SK-N-SH treated with all-trans-retinoic acid at 6 μM for 48 hours (cell line): ENCODE measurements at regions not wholly inside any gene's neighbourhood (a gene's known extent, or its start where the extent isn't known, plus 50 kb on each side); places are given as distances from the start of the nearest gene placed in this dataset.

Experiments
- ATAC-seq: fragments of 200-7000 bp; cut with Tn5 transposase; 3 replicates; pipeline ENCODE4 v1.9.1; 2020; ENCODE audit warnings: mild to moderate bottlenecking, moderate library complexity
- ARNTL ChIP-seq: fragments of 450-650 bp; formaldehyde crosslinking; IDR thresholded peaks from 2 replicates; pipeline ENCODE4 v1.5.0; 2020; ENCODE audit warnings: low read depth, mild to moderate bottlenecking, moderate library complexity, borderline replicate concordance
- BACH2 ChIP-seq: fragments of 250-450 bp; sonication (Bioruptor Pico); IDR thresholded peaks from 2 replicates; pipeline ENCODE4 v1.9.0; 2021; ENCODE audit warnings: mild to moderate bottlenecking, borderline replicate concordance
- CREB5 ChIP-seq: fragments of 250-450 bp; sonication (Bioruptor Pico); IDR thresholded peaks from 2 replicates; pipeline ENCODE4 v1.5.1; 2020; ENCODE audit warnings: low read depth, mild to moderate bottlenecking, moderate library complexity
- CSDC2 ChIP-seq: fragments of 250-450 bp; sonication (Bioruptor Pico); IDR thresholded peaks from 2 replicates; pipeline ENCODE4 v1.5.0; 2020; ENCODE audit warnings: mild to moderate bottlenecking, moderate library complexity
- CSRNP3 ChIP-seq: fragments of 250-450 bp; sonication (Bioruptor Pico); IDR thresholded peaks from 2 replicates; pipeline ENCODE4 v1.5.1; 2021; ENCODE audit warnings: mild to moderate bottlenecking, moderate library complexity
- ESRRG ChIP-seq: fragments of 250-450 bp; sonication (Bioruptor Pico); IDR thresholded peaks from 2 replicates; pipeline ENCODE4 v1.6.1; 2021; ENCODE audit warnings: mild to moderate bottlenecking
- ISL1 ChIP-seq: fragments of 250-450 bp; sonication (Bioruptor Pico); IDR thresholded peaks from 2 replicates; pipeline ENCODE4 v2.1.2; 2022; ENCODE audit warnings: mild to moderate bottlenecking, moderate library complexity
- OSR1 ChIP-seq: fragments of 250-450 bp; sonication (Bioruptor Pico); IDR thresholded peaks from 2 replicates; pipeline ENCODE4 v1.8.0; 2022; ENCODE audit warnings: moderate library complexity, mild to moderate bottlenecking, inconsistent platforms
- PATZ1 ChIP-seq: fragments of 250-450 bp; sonication (Bioruptor Pico); IDR thresholded peaks from 2 replicates; pipeline ENCODE4 v1.8.0; 2020; ENCODE audit warnings: mild to moderate bottlenecking, moderate library complexity, borderline replicate concordance
- PPARA ChIP-seq: fragments of 250-450 bp; sonication (Bioruptor Pico); IDR thresholded peaks from 2 replicates; pipeline ENCODE4 v1.5.0; 2020; ENCODE audit warnings: mild to moderate bottlenecking, borderline replicate concordance
- RARB ChIP-seq: fragments of 250-450 bp; sonication (Bioruptor Pico); IDR thresholded peaks from 2 replicates; pipeline ENCODE4 v1.8.0; 2021; ENCODE audit warnings: mild to moderate bottlenecking, moderate library complexity
- SNAI2 ChIP-seq: fragments of 250-450 bp; sonication (Bioruptor Pico); IDR thresholded peaks from 2 replicates; pipeline ENCODE4 v1.5.0; 2020; ENCODE audit warnings: mild to moderate bottlenecking, moderate library complexity
- TCF4 ChIP-seq: fragments of 250-450 bp; sonication (Bioruptor Pico); IDR thresholded peaks from 2 replicates; pipeline ENCODE4 v1.8.0; 2021; ENCODE audit warnings: mild to moderate bottlenecking, moderate library complexity, borderline replicate concordance
- TOX ChIP-seq: fragments of 250-450 bp; sonication (Bioruptor Pico); IDR thresholded peaks from 2 replicates; pipeline ENCODE4 v1.8.0; 2021; ENCODE audit warnings: mild to moderate bottlenecking, moderate library complexity, borderline replicate concordance
- TSHZ2 ChIP-seq: fragments of 250-450 bp; sonication (Bioruptor Pico); IDR thresholded peaks from 2 replicates; pipeline ENCODE4 v1.5.0; 2020; ENCODE audit warnings: mild to moderate bottlenecking, moderate library complexity
- ZC3H10 ChIP-seq: fragments of 250-450 bp; sonication (Bioruptor Pico); IDR thresholded peaks from 2 replicates; pipeline ENCODE4 v1.5.1; 2021; ENCODE audit warnings: mild to moderate bottlenecking, moderate library complexity
- ZFP3 ChIP-seq: fragments of 250-450 bp; sonication (Bioruptor Pico); IDR thresholded peaks from 2 replicates; pipeline ENCODE4 v1.5.0; 2020; ENCODE audit warnings: mild to moderate bottlenecking, moderate library complexity
- ZFP30 ChIP-seq: fragments of 450-650 bp; formaldehyde crosslinking; IDR thresholded peaks from 2 replicates; pipeline ENCODE4 v1.5.0; 2022; ENCODE audit warnings: mild to moderate bottlenecking, moderate library complexity
- ZNF565 ChIP-seq: fragments of 450-650 bp; formaldehyde crosslinking; conservative IDR thresholded peaks from 2 replicates; pipeline ENCODE4 v1.5.0; 2020; ENCODE audit warnings: low read depth, mild to moderate bottlenecking, moderate library complexity
- ZNF70 ChIP-seq: fragments of 450-650 bp; formaldehyde crosslinking; IDR thresholded peaks from 2 replicates; pipeline ENCODE4 v1.5.0; 2020; ENCODE audit warnings: mild to moderate bottlenecking, moderate library complexity

GRCh38 chr2:20141806-20142205 is 83.1 kb downstream of the SDC1 start:
- peak; percentile 22 for ATAC-seq
- TF ChIP-seq CSDC2 (CRISPR knock-in tag) (no peak), TOX (no peak), ESRRG (CRISPR knock-in tag) (no peak), ZC3H10 (CRISPR knock-in tag) (no peak), ZFP30 (CRISPR knock-in tag) (no peak), TSHZ2 (no peak), CREB5 (CRISPR knock-in tag) (no peak), ISL1 (CRISPR knock-in tag) (no peak), SNAI2 (CRISPR knock-in tag) (no peak), RARB (CRISPR knock-in tag) (no peak), CSRNP3 (CRISPR knock-in tag) (no peak)
- TF ChIP-seq, all 23 proteins: peak for 0

- peak; percentile 93 for ATAC-seq
These were observed 83.7 kb downstream of the SDC1 start for GRCh38 chr2:20141056-20141762.

More at GRCh38 chr2:20141056-20141762, 83.7 kb downstream of the SDC1 start:
- TF ChIP-seq OSR1 (CRISPR knock-in tag) (no peak), ZNF70 (CRISPR knock-in tag) (no peak), ZC3H10 (CRISPR knock-in tag) (no peak), ZFP3 (peak; percentile 65; the same call in 1 of the 2 replicates), ZFP30 (CRISPR knock-in tag) (no peak), ISL1 (CRISPR knock-in tag) (0 out of 2 replicates have a peak, but pooled peaks have one; percentile 26), ARNTL (CRISPR knock-in tag) (no peak), SNAI2 (CRISPR knock-in tag) (peak; percentile 62; the same call in 1 of the 2 replicates), TCF4 (CRISPR knock-in tag) (no peak), PPARA (CRISPR knock-in tag) (no peak), CSDC2 (CRISPR knock-in tag) (peak; percentile 75; the same call in 1 of the 2 replicates), TSHZ2 (no peak), CREB5 (CRISPR knock-in tag) (peak; percentile 29; the same call in 1 of the 2 replicates), RARB (CRISPR knock-in tag) (no peak), BACH2 (CRISPR knock-in tag) (no peak), PATZ1 (no peak), ZNF565 (CRISPR knock-in tag) (no peak)
